HG02571 (cell line): ENCODE measurements at regions not wholly inside any gene's neighbourhood (a gene's known extent, or its start where the extent isn't known, plus 50 kb on each side); places are given as distances from the start of the nearest gene placed in this dataset.

Experiments
- ATAC-seq: cut with Tn5 transposase; IDR thresholded peaks from one replicate; pipeline ENCODE4 v1.9.1; 2021; ENCODE audit warnings: mild to moderate bottlenecking, moderate library complexity; ENCODE audit not compliant: unreplicated experiment

- no peak for ATAC-seq
Observed at GRCh38 chr18:46293742-46294181, 189.6 kb downstream of the HAUS1 start.

- no peak for ATAC-seq
Observed at GRCh38 chr18:46294318-46294717, 190.1 kb downstream of the HAUS1 start.

- no peak for ATAC-seq
Observed at GRCh38 chr18:46294751-46295150, 190.6 kb downstream of the HAUS1 start.

- no peak for ATAC-seq
Observed at GRCh38 chr18:46295416-46295815, 191.2 kb downstream of the HAUS1 start.

- no peak for ATAC-seq
Observed at GRCh38 chr18:46296656-46297055, 192.5 kb downstream of the HAUS1 start.

- ATAC-seq: no peak
Observed at GRCh38 chr18:46297124-46297523, 192.9 kb downstream of the HAUS1 start.

GRCh38 chr18:46297621-46298020 is 193.4 kb downstream of the HAUS1 start:
- no peak for ATAC-seq

GRCh38 chr18:46298511-46298910 is 194.3 kb downstream of the HAUS1 start:
- ATAC-seq: no peak

GRCh38 chr18:46299465-46300008 is 195.4 kb downstream of the HAUS1 start:
- no peak for ATAC-seq

- no peak for ATAC-seq
Observed at GRCh38 chr18:46301081-46301480, 196.9 kb downstream of the HAUS1 start.

GRCh38 chr18:46301571-46301970 is 197.4 kb downstream of the HAUS1 start:
- ATAC-seq: no peak

- no peak for ATAC-seq
Observed at GRCh38 chr18:46302528-46303485, 198.6 kb downstream of the HAUS1 start.

GRCh38 chr18:46310258-46310657 is 206.1 kb downstream of the HAUS1 start:
- ATAC-seq: no peak

GRCh38 chr18:46310675-46311345 is 206.6 kb downstream of the HAUS1 start:
- no peak for ATAC-seq

- ATAC-seq: no peak
Observed at GRCh38 chr18:46311491-46311890, 207.3 kb downstream of the HAUS1 start.

- ATAC-seq: no peak
Observed at GRCh38 chr18:46312221-46312620, 208.0 kb downstream of the HAUS1 start.

- no peak for ATAC-seq
Observed at GRCh38 chr18:46313521-46313920, 209.3 kb downstream of the HAUS1 start.

- no peak for ATAC-seq
Observed at GRCh38 chr18:46314011-46314410, 209.8 kb downstream of the HAUS1 start.

- ATAC-seq: no peak
Observed at GRCh38 chr18:46315161-46315560, 211.0 kb downstream of the HAUS1 start.

- ATAC-seq: no peak
Observed at GRCh38 chr18:46318356-46318755, 214.2 kb downstream of the HAUS1 start.

GRCh38 chr18:46319783-46320182 is 215.6 kb downstream of the HAUS1 start:
- ATAC-seq: no peak

GRCh38 chr18:46320297-46320696 is 216.1 kb downstream of the HAUS1 start:
- ATAC-seq: no peak
